HK-2 (cell line): ENCODE measurements at regions not wholly inside any gene's neighbourhood (a gene's known extent, or its start where the extent isn't known, plus 50 kb on each side); places are given as distances from the start of the nearest gene placed in this dataset.
A peak's percentile ranks its signal among the peaks of the same experiment; 100 is the strongest.

ENCODE experiments used
- DNase-seq: peaks from one replicate; pipeline ENCODE4 v3.0.0-alpha.2; 2018; ENCODE audit not compliant: unreplicated experiment

- no peak for DNase-seq
These were observed 757.8 kb downstream of the INHBA start for GRCh38 chr7:40944981-40945585.

- no peak for DNase-seq
These were observed 765.0 kb downstream of the INHBA start for GRCh38 chr7:40937879-40938278.

- DNase-seq: no peak
These were observed 767.5 kb downstream of the INHBA start for GRCh38 chr7:40935435-40935834.

GRCh38 chr7:40923626-40924025 lies 779.3 kb downstream of the INHBA start:
- no peak for DNase-seq

GRCh38 chr7:40922316-40922670 lies 780.6 kb downstream of the INHBA start:
- DNase-seq: peak; percentile 76

- DNase-seq: no peak
These were observed 781.1 kb downstream of the INHBA start for GRCh38 chr7:40921589-40922315.

DNA sequence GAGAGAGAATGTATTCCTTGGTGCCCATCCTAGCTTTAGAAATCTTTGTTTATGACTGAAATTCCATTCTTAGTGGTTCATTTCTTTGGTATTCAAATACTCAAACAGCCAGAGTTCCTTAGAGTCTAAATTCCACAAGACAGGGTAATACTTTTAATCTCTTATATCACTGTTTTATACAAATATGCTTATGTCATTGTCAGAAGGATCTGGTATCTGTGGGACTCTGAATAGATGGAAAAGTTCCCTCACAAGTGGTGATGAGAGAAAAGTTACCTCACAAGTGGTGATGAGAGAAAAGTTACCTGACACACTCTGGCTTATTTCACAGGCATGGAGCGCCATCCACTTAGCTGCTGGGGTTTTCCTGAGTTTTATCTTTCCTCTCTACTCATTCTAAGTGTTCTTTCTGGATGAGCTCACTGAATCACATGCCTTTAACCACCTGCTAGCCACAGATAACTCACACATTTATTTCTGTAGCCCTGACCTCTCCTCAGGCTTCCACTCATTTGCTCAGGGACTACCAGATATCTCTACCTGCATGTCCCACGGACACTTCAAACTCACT lies 784.0 kb downstream of the SUGCT start:
- DNase-seq: peak; percentile 60

DNA sequence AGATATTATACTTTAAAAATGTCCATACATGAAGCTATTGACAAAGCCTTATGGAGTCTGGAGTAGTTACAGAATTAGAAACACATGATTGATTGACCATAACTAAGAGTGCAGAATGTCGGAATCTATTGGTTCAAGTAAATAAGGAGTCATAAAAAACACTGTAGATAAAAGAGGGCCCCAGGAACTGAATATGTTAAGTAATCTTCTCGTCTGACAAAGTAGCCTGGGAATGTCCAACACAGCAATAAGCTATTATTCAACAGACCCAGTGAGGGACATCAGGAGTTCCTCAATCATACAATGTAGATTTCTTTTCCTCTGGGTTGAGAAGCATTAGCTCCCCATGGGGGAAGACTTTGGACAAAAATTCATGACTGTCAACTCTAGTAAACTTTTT lies 782.0 kb downstream of the SUGCT start:
- DNase-seq: no peak

DNA sequence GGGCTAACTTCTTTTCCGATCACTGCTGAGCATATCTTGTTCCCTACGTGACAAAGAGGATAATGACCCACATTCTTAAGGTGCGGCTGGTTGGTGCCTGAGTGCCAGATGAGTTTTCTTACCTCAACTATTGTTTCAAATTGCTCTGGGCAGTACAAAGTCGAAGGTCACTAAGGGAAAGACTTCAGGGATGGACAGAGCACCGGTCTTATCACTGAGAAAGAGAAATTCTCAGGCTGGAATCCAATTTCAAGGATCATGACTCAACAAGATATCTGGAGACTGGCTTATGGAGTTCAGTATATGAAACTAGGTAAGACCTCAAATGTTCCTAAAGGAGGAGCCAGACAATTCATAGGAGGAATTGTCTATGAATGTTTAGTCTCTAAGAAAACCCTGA lies 780.3 kb downstream of the SUGCT start:
- no peak for DNase-seq
